ENCODE measurements at regions not wholly inside any gene's neighbourhood (a gene's known extent, or its start where the extent isn't known, plus 50 kb on each side); places are given as distances from the start of the nearest gene placed in this dataset.

DNA sequence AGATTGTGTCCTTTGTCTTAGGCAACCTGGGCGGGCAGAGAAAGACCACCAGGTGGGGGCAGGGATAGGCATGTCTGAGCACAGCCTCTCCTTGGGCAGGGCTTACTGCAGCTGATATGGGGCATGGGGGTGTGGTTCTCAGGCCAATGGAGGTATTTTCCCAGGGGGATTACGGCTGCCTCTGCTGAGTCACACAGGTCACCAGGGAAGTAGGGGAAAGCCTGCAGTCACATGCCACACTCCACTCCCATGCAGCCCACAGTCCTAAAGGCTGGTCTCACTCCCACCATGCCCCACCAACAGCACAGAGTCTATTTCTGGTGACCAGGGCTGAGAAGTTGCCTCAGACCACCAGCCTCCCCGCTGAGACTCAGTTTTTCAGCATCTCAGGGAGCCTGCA lies 466.4 kb downstream of the DIPK2A start:
- DNase-seq (ENCODE audit: extremely low read depth, low read depth), result no peak
- TF ChIP-seq CTCF (IDR thresholded peaks at IDR 0.05; ENCODE audit: low read depth, low read length, missing control alignments), result no peak
- H3K4me3 ChIP-seq (replicated peaks; ENCODE audit: low read depth, low read length), result no peak overlapping the region

GRCh38 chr3:144444061-144444460 lies 472.4 kb downstream of the DIPK2A start:
- DNase-seq (ENCODE audit: extremely low read depth, low read depth), result no peak
- H3K4me3 ChIP-seq (replicated peaks; ENCODE audit: low read depth, low read length), result no peak overlapping the region
- TF ChIP-seq CTCF (IDR thresholded peaks at IDR 0.05; ENCODE audit: low read depth, low read length, missing control alignments), result no peak

GRCh38 chr3:144444546-144444945 lies 472.9 kb downstream of the DIPK2A start:
- no peak overlapping the region for H3K4me3 ChIP-seq (replicated peaks; ENCODE audit: low read depth, low read length)
- DNase-seq (ENCODE audit: extremely low read depth, low read depth), result no peak
- TF ChIP-seq CTCF (IDR thresholded peaks at IDR 0.05; ENCODE audit: low read depth, low read length, missing control alignments), result no peak

DNA sequence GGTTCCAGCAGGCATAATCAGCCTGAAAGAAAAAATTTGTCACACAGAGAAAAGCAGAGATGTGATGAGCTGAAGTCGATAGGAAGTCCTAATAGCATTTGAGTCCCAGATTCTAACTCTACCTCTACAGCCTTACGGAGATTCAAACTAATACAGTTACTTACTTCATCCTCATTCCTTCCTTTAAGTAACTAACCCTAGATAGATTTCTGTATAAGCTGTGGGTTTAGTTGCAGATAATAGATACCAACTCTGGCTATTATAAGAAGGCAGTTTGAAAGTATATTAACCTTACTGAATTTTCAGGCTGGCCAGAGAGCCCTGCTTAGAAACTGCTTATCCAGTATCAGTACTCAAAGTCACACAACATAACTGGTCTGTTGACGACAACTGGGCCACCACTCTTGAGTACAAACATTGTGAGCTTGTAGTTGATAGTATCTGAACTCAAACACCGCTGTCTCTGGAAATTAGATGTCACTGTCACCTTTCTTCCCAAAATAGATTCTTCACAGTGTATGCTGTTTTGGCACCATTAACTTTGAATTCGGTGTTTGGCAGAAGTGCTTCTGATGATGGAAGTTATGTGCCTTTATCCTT lies 484.3 kb downstream of the DIPK2A start:
- H3K4me3 ChIP-seq (replicated peaks; ENCODE audit: low read depth, low read length), result no peak overlapping the region
- TF ChIP-seq CTCF (IDR thresholded peaks at IDR 0.05; ENCODE audit: low read depth, low read length, missing control alignments), result no peak
- no peak for DNase-seq (ENCODE audit: extremely low read depth, low read depth)

DNA sequence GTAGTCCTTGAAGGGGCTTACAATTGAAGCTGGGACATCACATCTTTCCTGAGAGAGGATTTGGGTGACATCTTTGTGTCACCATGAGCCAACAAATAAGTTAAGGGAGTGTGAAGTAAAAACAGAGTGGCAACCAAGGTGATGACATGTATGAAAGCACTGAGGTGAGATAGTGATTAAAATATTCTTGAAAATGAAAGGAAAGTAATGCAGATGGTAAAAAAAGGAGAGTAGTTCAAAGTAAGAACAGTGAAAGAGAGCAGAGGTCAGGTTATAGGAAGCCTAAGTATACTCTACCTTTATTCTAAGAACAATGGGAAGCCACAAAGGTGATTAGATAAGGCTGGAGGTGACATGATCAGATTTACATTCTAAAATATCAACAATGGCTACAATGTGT lies 486.1 kb downstream of the DIPK2A start:
- no peak for TF ChIP-seq CTCF (IDR thresholded peaks at IDR 0.05; ENCODE audit: low read depth, low read length, missing control alignments)
- H3K4me3 ChIP-seq (replicated peaks; ENCODE audit: low read depth, low read length), result no peak overlapping the region
- no peak for DNase-seq (ENCODE audit: extremely low read depth, low read depth)

DNA sequence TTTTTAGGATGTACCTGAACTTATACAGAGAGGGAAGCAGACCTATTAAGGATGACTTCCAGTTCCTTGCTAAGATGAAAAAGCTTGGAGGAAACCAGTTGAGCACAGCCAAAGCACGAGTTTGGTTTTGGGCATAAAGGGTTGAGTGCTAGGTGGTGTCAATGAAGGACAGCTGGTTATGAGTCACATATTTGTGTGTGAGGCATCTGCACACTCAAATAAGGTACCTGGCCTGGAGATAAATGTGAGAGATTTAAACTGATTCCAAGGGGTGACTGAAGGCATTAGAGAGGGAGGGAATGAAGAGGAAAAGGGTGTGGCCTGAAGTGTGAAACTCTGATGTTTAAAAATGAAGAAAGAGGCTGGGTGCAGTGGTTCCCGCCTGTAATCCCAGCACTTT lies 486.7 kb downstream of the DIPK2A start:
- DNase-seq (ENCODE audit: extremely low read depth, low read depth), result no peak
- H3K4me3 ChIP-seq (replicated peaks; ENCODE audit: low read depth, low read length), result no peak overlapping the region
- no peak for TF ChIP-seq CTCF (IDR thresholded peaks at IDR 0.05; ENCODE audit: low read depth, low read length, missing control alignments)

- DNase-seq (ENCODE audit: extremely low read depth, low read depth), result no peak
- TF ChIP-seq CTCF (IDR thresholded peaks at IDR 0.05; ENCODE audit: low read depth, low read length, missing control alignments), result no peak
- H3K4me3 ChIP-seq (replicated peaks; ENCODE audit: low read depth, low read length), result no peak overlapping the region
Measured at GRCh38 chr3:144462337-144462736, 490.7 kb downstream of the DIPK2A start.
